GM12874 (cell line): ENCODE measurements at regions not wholly inside any gene's neighbourhood (a gene's known extent, or its start where the extent isn't known, plus 50 kb on each side); places are given as distances from the start of the nearest gene placed in this dataset.

Source experiments
- CTCF ChIP-seq: IDR thresholded peaks from 2 replicates; pipeline ENCODE4 v1.5.1; 2011; ENCODE audit warnings: low read depth, mild to moderate bottlenecking, control low read depth, low read length, moderate library complexity; ENCODE audit not compliant: insufficient read depth

- TF ChIP-seq CTCF = no peak
Measured at GRCh38 chr6:40955178-40955545, 83.9 kb downstream of the UNC5CL start.

GRCh38 chr6:40954446-40955177 lies 84.4 kb downstream of the UNC5CL start:
- no peak for TF ChIP-seq CTCF

DNA sequence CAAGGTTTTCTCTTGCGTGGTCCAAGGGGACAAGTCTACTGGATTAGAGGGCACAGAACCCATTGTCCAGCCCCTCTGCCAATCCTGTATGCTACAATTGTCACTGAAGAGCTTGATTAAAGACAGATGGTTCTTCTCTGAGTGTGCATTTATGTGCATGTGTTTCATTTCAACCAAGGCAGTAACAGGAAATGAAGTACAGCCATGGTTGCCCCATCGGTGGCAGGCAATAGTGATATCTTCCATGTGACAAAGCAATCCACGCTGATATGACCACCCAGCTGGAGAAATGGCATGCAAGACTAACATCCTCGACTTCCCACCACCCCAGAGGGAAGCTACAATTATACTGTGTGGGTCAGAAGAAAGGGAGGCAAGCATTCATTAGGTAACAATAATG lies 85.5 kb downstream of the UNC5CL start:
- no peak for TF ChIP-seq CTCF

DNA sequence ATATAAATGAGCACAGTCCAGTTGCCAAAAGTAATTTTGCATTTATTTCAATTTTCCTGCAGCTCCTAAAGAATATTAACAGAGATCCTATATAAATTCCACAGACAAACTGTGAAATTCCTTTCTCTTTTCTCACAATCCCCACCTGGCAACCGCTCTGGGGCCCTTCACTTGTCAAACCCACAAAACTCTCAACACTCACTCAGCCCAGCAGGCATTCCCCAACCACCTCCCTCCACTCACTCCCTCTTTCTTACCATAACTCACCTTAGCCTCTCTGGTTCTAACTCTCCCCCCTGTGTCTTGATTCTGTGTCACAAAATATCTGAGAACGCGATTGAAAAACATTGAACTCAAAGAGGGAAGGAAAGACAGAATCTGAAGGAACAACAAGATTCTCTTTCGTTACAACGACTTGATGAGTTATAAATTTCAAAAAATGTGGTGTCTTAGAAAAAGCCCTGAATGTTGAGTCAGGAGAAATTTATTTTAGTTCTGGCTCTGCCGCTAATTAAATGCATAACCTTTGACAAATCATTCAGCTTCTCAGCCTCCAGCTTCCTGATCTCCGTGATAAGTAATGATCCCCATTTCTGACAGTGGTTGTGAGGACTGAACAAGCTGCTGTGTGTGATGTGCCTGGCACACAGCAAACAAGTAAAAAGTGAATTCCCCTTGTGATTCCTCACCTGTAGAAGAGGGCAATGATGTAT lies 87.9 kb downstream of the UNC5CL start:
- no peak for TF ChIP-seq CTCF

- TF ChIP-seq CTCF = no peak
Measured at GRCh38 chr6:40948570-40948969, 90.5 kb downstream of the UNC5CL start.

DNA sequence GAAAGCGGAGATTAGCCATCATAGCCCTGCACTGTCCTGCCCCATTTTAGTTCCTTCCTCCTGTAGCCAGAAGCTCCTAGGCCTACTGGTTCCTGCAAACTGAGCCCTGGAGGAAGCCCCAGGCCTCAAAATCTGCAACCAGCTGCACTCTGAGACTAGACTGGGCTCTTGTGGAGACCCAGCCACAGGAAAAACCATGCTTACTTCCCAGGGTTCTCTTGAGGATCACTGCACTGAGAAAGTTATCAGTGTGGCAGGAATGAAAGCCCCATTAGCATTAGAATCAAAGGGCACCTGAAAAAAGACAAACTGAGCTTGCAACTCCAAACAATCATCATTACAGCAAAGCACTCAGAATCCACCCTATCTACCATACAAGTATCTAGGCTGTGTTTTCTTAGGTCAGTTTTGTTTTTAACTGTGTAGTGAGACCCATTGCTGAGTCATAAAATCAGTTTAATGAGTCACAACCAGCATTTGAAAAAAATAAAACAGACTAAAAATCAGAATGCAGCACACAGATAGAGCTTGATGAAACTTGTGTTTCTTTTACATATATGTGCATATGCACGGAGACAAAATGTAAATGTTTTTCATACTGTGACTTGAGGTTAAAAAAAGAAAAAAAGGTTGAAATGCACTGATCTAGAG lies 91.0 kb downstream of the UNC5CL start:
- no peak for TF ChIP-seq CTCF

- TF ChIP-seq CTCF = no peak
Measured at GRCh38 chr6:40946738-40947301, 92.2 kb downstream of the UNC5CL start.
